SU-DHL-6 (cell line): ENCODE measurements at regions not wholly inside any gene's neighbourhood (a gene's known extent, or its start where the extent isn't known, plus 50 kb on each side); places are given as distances from the start of the nearest gene placed in this dataset.

Experiments used
- CTCF ChIP-seq: fragments of 200-600 bp; sonication (generic); IDR thresholded peaks from one replicate; pipeline ENCODE4 v1.5.1; 2017; ENCODE audit warnings: antibody characterized with exemption, mild to moderate bottlenecking, low read length, moderate library complexity; ENCODE audit not compliant: insufficient read depth, poor library complexity, severe bottlenecking
- EZH2phosphoT487 ChIP-seq: fragments of 200-600 bp; sonication (generic), shearing (Covaris generic); conservative IDR thresholded peaks from 2 replicates; pipeline ENCODE4 v1.6.1; 2018; ENCODE audit warnings: mild to moderate bottlenecking, antibody characterized with exemption, low read length, moderate library complexity, mixed read lengths

- TF ChIP-seq CTCF (peak; percentile 48), EZH2phosphoT487 (no peak)
Measured at GRCh38 chr1:82604524-82604923, 803.8 kb downstream of the ADGRL2 start.
